NCI-H2196 treated with DMSO at 0.1 percent for 48 hours (cell line): ENCODE measurements at regions not wholly inside any gene's neighbourhood (a gene's known extent, or its start where the extent isn't known, plus 50 kb on each side); places are given as distances from the start of the nearest gene placed in this dataset.
"Not testable (repeated sequence)": the region's sequence is repeated elsewhere in the genome, so short reads cannot be mapped to it uniquely, and the experiment has no call there.

Source experiments
- DNase-seq: peaks from one replicate; lab custom pipeline; 2025; ENCODE audit not compliant: unreplicated experiment; lab: John Stamatoyannopoulos, UW

GRCh38 chr6:112457886-112458285 is 110.8 kb downstream of the RFPL4B start:
- no peak for DNase-seq

DNA sequence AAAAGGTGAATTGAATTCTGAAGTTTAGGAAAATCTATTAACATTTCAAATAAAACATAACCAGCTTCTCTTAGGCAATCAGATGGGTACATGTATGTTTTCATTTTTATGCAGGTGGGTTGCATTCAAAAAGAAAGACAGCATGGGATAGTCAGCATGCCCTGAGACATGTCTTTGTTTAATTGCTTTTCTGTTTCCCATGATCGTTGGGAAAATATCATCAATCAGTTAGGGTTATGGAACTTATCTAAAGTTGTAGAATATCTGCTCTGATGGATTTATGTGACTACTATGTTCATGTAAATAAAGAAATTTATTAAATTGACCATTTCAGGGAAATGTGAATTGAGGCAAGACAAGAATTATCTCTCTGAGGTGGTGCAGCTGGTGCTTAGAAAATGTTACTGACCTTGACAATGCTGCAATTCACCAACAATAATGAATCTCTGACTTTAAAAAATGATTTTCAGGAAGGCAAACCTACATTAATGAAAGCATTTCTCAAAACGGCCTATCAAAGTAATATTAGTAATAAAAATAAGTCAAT is 112.7 kb downstream of the RFPL4B start:
- DNase-seq = no peak

- no peak for DNase-seq
Observed at GRCh38 chr6:112464901-112465665, 118.0 kb downstream of the RFPL4B start.

GRCh38 chr6:112466373-112467151 is 119.4 kb downstream of the RFPL4B start:
- DNase-seq = no peak

DNA sequence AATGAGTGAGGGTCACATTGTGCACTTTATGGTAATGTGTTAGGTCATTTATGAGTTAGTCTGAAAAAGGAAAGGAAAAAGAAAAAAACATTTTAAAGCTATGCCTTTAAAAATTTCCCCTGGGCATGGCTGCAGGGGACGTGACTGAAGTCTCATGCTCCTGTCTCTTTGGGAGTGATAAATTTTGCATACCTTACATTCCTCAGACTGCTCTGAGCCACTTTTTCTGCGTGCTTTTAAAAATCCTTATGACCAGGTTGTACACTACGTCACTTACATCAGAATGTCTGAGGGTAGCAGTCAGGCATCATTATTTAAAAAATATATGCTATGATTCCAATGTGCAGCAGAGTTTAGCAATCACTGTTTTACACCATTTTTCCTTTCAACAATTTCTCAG is 121.2 kb downstream of the RFPL4B start:
- no peak for DNase-seq

DNA sequence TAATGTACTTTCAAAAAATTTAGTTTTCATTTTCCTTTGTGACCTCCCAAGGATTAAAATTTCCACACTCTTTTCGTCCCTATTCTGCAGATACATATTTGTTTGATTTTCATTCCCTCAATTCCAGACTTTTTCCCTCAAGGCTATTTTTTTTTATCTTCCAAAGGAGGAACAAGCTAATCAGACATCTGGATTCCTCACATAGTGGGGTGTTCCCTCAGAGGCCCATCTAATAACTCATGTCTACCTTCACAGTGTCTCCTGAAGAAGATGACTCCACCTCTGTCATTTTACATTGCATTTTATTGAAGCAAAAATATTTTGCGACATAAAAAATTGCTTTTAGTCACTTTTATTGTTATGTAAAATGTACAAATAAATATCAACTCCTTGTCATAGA is 122.2 kb downstream of the RFPL4B start:
- no peak for DNase-seq

GRCh38 chr6:112470376-112470775 is 123.2 kb downstream of the RFPL4B start:
- no peak for DNase-seq

- no peak for DNase-seq
Observed at GRCh38 chr6:112470950-112471349, 123.8 kb downstream of the RFPL4B start.

DNA sequence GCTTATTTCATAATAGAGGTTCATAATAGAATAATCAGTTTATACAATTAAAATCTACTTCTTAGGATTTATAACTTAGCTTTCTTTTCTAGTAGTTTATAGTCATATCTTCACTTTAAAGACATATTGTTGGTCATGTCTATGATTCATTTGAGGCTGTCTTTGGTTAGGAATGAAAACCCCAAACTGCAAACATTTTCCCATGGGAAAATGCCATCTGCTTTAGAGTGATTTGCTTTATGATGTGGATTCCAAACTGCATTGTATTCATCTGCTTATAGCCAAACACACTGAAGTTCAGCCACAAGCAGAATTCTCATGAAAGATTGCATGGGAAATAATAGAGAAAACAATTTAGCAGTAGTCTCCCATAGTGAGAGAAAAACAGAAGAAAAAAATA is 128.0 kb downstream of the RFPL4B start:
- no peak for DNase-seq

DNA sequence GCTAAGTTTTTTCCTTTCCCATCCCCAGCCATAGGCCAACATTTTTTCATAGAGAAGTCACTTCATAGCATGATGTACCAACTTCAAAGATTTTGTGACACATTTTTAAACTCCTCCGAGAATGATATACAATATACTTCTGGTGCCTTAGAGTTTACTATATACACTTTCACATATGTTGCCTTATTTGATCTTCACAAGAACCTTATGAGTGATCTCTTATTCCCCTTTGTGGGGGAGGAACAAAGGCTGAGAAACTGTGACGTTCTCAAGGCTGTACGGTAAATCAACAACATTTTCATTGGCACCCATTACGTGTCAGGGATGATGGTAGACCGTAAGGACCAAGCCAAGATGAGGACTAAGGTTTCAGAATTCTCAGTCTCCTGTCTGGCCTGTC is 130.0 kb downstream of the RFPL4B start:
- no peak for DNase-seq

DNA sequence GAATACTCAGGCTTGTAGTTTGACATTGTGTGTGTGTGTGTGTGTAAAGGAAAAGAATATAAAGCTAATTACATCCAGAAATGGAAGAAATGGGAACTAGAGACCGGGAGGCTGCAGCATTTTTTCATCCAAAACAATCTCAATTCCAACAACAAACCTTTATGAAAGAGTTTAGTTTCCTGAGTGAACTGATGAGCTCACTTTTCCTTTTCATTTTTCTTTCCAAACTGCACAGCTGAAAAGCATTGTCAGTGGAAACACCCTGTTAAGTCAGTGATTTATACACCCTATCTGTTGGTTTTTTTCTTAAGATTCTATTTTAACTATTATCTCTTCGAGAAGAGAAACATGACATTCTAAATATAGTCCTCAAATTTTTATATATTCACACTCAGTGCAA is 130.9 kb downstream of the RFPL4B start:
- no peak for DNase-seq

DNA sequence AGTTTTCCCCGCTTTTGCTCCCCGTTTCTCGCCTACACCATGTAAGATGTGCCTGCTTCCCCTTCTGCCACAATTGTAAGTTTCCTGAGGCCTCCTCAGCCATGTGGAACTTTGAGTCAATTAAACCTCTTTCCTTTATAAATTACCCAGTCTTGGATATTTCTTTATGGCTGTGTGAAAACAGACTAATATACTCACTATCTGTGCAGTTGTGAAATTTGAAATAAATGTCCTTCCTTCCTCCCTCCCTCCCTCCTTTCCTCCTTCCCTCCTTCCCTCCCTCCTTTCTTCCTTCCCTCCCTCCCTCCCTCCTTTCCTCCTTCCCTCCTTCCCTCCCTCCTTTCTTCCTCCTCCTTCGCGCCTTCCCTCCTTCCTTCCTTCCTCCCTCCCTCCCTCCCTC is 132.8 kb downstream of the RFPL4B start:
- DNase-seq = not testable (repeated sequence)

- no peak for DNase-seq
Observed at GRCh38 chr6:112480553-112480952, 133.4 kb downstream of the RFPL4B start.

GRCh38 chr6:112481211-112481610 is 134.1 kb downstream of the RFPL4B start:
- DNase-seq = no peak

DNA sequence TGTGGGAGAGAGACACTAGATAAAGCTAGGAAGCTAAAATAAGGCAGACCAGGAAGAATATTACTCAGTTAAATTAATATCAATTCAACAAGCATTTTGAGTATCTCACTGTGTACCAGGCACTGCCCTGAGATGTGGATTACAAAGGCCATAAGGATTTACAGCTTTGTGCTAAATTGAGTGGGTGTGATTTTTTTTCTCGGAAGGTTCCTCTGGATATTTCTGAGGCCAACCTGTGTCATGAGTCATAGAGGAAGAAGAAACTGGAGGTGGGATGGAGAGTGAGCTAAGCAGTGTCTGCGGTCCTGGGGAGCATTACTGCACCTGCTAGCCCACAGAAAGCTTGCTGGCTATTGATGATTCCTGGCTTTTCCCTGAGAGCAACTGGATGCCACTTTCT is 135.2 kb downstream of the RFPL4B start:
- DNase-seq = no peak

GRCh38 chr6:112485120-112485826 is 138.1 kb downstream of the RFPL4B start:
- DNase-seq = no peak

DNA sequence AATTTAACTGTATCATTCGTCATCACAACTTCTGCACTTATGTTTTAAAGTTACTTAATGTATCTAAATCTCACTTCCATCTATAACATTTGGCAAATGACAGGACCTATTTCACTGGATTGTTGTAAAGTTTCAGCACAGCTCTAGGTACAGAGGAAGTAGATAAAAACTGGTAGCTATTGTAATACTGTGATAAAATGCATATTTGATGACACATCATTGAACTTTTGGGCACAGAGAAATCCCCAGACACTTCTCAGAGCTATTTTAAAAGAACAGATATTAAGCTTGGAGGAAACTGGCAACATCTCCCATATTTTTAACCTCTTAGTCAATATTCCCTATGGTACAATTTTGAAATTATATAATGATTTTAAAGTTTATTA is 138.7 kb downstream of the RFPL4B start:
- DNase-seq = no peak

DNA sequence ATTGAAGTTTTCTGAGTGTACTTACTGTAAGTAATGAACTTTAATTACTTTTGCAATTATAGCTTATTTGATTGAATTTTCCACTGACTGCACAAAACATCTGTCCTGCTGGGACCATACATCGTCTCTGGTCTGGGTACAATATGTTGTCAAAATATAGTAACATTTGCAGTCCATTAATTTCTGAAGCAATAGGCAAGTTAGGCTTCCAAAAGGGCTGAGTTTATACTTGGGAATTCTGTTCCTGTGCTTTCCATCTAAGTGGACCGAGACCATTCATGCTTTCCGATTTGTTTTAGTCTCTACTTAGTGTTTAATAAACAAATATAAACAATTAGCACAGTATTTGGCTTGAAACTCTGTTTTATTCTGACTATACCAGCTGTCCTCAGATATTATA is 139.3 kb downstream of the RFPL4B start:
- DNase-seq = no peak

- no peak for DNase-seq
Observed at GRCh38 chr6:112488238-112488637, 141.1 kb downstream of the RFPL4B start.

- no peak for DNase-seq
Observed at GRCh38 chr6:112501705-112502104, 154.6 kb downstream of the RFPL4B start.

GRCh38 chr6:112502351-112503090 is 155.4 kb downstream of the RFPL4B start:
- no peak for DNase-seq
